Mucosa of stomach (tissue), 1 donor: ENCODE measurements at regions not wholly inside any gene's neighbourhood (a gene's known extent, or its start where the extent isn't known, plus 50 kb on each side); places are given as distances from the start of the nearest gene placed in this dataset.

ENCODE experiments used
- H3K27me3 ChIP-seq: one replicate; pipeline ENCODE4 v1.7.0; 2013; ENCODE audit warnings: mild to moderate bottlenecking, low read length; ENCODE audit not compliant: control insufficient read depth, insufficient read depth
- H3K36me3 ChIP-seq: one replicate; pipeline ENCODE4 v1.7.0; 2013; ENCODE audit warnings: low read length; ENCODE audit not compliant: control insufficient read depth, insufficient read depth
- H3K4me1 ChIP-seq: one replicate; pipeline ENCODE4 v1.7.0; 2013; ENCODE audit warnings: mild to moderate bottlenecking, low read length; ENCODE audit not compliant: control insufficient read depth, insufficient read depth
- H3K4me3 ChIP-seq: one replicate; pipeline ENCODE4 v1.7.0; 2013; ENCODE audit warnings: low read length
- H3K9ac ChIP-seq: one replicate; pipeline ENCODE4 v1.7.0; 2013; ENCODE audit warnings: mild to moderate bottlenecking, low read length, moderate library complexity
- H3K9me3 ChIP-seq: one replicate; pipeline ENCODE4 v1.7.0; 2013; ENCODE audit warnings: mild to moderate bottlenecking, low read length, moderate library complexity; ENCODE audit not compliant: control insufficient read depth
- donor health status: Pancreatic carcinoma.

DNA sequence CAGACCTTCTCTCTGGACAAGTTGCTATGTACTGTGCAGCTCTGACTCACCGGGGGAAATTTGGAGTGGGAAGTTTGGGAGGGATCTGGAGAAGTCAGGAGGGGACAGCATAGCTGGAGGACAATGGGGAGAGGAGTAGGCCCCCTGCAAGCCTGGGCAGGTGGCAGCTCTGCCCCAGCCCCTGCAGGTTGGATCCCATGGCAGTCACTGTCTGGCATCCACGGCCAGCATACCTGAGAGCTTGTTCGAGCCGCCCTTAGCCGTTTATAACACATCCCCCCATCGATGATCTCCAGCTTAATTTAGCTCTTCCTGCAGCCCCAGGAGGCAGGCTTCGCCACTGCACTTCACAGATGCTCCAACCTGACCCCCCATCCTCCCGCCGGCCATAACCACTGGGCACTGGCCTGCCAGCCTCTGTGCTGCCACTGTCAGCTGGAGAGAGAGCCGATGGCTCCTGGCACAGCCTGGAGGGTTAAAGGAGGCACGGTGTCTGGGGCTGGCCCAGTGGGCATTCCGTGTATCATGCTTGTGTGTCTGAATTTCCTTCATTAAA, 57.7 kb upstream of the RNU6ATAC start:
- Histone ChIP-seq H3K4me1 (no peaks in the 10 kb centered on the region), H3K36me3 (no peaks in the 10 kb centered on the region), H3K9me3 (no peaks in the 10 kb centered on the region), H3K9ac (no peak overlapping the region), H3K27me3 (peaks cover 10% of the 10 kb centered on the region), H3K4me3 (no peak overlapping the region)

- Histone ChIP-seq H3K27me3 (peaks cover 11% of the 10 kb centered on the region), H3K9me3 (no peaks in the 10 kb centered on the region), H3K9ac (no peak overlapping the region), H3K4me3 (no peak overlapping the region), H3K36me3 (no peaks in the 10 kb centered on the region), H3K4me1 (peaks cover 4% of the 10 kb centered on the region)
Observed at GRCh38 chr9:134223091-134223490, 58.7 kb upstream of the RNU6ATAC start.

DNA sequence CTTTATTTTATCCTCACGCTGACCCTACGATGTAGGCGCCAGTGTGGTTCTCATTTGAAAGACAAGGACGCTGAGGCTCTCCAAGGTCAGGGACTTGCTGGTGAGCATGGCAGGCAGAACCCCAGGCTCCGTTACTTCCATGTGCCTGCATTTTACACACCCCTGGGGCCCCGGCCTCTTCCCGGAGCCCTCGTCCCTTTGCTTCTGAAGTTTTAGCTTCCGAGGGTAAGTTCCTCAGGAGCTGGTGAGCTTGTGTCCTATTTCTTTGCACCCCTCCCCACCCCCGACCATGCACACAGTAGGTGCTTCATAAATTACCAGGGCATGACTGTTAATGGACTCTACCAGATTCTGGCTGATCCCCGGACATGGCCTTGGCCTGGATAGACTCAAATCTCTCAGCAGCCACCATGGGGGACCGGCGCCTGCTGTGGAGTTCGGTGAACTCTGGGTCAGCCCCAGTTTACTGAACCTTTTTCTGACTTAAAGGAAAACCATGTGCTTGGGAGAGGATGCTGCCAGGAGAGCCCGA, 59.3 kb upstream of the RNU6ATAC start:
- Histone ChIP-seq H3K27me3 (peaks cover 14% of the 10 kb centered on the region), H3K4me1 (peaks cover 4% of the 10 kb centered on the region), H3K9me3 (no peaks in the 10 kb centered on the region), H3K9ac (no peak overlapping the region), H3K36me3 (no peaks in the 10 kb centered on the region), H3K4me3 (no peak overlapping the region)

DNA sequence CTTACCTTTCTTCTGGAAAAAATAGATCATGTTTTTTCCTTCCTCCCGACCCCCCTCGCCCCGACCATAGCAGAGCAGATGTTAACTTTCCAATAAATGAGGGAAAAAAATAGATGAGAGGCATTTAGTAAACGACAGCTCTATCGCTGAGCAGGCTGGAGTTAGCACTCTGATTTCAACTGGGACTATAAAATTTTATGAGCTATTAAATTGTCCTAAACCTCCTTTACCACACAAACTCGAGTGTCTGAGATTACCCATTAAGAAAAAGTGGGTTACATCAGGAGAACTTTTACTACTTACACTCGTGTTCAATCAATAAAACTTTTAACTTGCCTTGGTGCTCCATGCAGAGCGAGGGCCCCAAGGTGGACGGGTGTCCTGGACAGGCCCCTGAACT, 59.8 kb upstream of the RNU6ATAC start:
- Histone ChIP-seq H3K4me1 (peaks cover 4% of the 10 kb centered on the region), H3K9ac (no peak overlapping the region), H3K36me3 (no peaks in the 10 kb centered on the region), H3K9me3 (no peaks in the 10 kb centered on the region), H3K27me3 (peaks cover 14% of the 10 kb centered on the region), H3K4me3 (no peak overlapping the region)

DNA sequence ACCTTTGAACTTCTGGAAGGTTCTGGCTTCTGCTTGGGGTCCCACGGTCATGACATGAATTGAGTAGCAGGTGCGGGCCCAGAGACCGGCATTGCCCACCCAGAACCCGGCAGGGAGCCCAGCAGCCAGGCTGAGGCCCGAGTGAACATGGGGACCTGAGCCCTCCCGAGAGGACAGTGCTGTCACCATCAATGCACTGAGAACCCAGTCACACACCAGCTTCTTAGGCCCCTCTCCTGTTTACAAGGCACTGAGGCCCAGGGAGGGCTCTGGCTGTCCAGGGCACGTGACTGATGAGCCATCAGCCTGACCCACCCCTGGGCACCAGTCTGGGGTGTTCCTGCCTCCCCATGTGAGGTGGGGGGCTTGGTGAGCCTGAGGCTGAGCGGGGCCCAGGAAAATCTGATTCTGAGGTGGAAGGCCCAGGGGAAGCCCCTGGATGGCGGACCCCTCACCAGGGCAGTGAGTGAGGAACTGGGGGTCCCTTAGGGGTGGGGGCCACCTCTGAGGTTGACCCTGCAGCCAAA, 60.3 kb upstream of the RNU6ATAC start:
- Histone ChIP-seq H3K36me3 (no peaks in the 10 kb centered on the region), H3K9ac (no peak overlapping the region), H3K4me1 (peaks cover 4% of the 10 kb centered on the region)

DNA sequence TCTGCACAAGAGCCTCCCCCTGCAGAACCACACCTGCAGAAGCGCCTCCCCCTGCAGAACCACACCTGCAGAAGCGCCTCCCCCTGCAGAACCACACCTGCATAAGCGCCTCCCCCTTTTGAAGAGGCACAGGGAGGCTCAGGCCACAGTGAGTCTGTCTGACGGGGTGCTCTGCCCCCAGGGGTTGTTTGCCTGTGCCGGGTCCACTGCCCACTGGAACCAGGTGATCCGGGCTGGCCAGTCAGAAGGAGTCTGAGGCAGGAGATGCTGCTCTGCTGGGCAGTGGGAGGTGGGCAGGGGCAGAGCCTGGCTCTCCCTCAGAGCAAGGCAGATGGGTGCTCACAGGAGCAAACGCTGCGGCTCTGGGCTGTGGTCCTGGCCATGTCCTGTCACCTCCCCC, 60.8 kb upstream of the RNU6ATAC start:
- Histone ChIP-seq H3K9me3 (no peaks in the 10 kb centered on the region), H3K4me1 (peaks cover 4% of the 10 kb centered on the region), H3K27me3 (peaks cover 14% of the 10 kb centered on the region), H3K36me3 (no peaks in the 10 kb centered on the region), H3K4me3 (no peak overlapping the region), H3K9ac (no peak overlapping the region)

More for the DNA sequence above, 60.3 kb upstream of the RNU6ATAC start:
- peaks cover 14% of the 10 kb centered on the region for H3K27me3 ChIP-seq
- H3K4me3 ChIP-seq: no peak overlapping the region
- H3K9me3 ChIP-seq: no peaks in the 10 kb centered on the region

- Histone ChIP-seq H3K9me3 (no peaks in the 10 kb centered on the region), H3K27me3 (peaks cover 14% of the 10 kb centered on the region), H3K36me3 (no peaks in the 10 kb centered on the region), H3K4me3 (no peak overlapping the region), H3K9ac (no peak overlapping the region), H3K4me1 (peaks cover 8% of the 10 kb centered on the region)
Observed at GRCh38 chr9:134225816-134226215, 61.5 kb upstream of the RNU6ATAC start.

DNA sequence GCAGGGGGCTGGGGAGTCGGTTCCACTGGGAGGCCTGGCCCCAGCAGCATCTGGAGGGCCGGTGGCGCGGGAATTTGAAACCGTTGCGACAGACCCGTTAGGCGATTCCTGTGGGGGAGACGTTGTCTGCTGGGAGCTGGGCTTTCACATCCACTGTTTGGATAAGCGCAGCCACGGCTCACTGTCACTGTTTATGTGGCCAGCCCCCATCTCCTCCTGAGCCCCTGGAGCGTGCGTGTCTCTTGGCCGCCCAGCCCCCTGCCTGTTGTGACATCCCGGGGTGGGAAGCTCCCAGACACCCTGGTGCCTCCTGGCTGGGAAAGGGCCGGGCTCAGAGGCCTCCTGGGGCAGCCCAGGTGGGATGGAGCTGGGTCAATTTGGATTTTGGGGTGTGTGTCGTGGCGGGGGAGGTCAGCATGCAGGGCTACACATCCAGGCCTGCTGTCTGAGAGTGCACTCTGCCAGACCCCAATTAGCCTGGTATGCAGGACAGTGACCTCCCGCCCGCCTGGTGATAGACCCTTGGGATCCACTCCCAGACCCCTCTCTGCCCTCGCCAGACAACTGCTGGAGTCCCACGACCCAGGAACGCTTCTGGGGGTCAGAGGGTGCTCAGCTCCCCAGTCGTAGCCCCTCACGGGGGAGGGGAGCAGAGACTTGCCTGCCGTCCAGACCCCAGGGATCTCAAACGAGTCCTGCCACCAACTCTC, 62.0 kb upstream of the RNU6ATAC start:
- H3K9me3 ChIP-seq: no peaks in the 10 kb centered on the region
- H3K27me3 ChIP-seq: peaks cover 14% of the 10 kb centered on the region

DNA sequence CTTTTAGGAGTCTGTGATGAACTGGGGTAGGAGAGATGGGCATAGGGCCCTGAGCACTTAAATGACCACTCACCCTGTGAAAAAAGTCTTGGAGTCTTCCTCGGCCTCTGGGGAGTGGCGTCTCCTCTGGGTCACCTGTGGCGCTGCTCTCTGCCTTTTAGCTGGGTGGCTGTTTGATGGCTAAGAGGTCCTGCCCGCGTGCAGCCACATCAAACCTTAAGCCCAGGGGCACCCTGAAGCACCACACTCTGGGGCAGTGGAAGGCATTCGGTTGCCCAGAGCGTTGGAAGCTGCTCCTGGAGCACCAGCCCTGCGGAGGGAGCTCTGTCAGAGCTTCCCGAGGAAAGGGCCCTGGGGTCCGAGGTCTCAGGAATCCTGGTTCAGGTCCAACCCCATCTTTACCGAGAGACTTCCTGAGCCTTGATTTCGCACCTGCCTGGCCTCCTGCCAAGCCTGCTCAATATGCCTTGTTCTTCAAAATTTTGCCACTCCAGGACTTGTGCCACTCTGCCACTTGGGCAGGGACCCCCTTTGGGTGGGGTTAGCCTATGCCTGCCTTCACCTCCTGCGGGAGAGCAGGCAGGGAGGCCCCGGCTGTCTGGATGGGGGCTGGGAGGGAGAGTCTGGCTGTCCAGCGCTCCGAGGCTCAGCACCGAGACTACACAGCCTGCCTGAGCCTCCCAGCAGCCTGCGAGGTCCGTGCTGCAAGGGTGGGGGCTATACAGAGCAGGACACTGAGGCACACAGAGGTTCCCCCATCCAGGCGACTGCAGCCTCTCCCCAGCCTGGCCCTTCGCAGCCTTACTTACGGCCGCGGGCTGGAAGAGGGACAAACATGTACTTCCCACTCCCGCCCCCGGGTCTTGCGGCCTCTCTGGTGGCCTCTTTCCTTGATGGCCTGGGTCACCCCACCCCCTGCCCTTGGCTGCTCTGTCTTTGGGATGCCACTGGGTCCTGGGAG, 63.4 kb upstream of the RNU6ATAC start:
- H3K4me3 ChIP-seq: no peak overlapping the region
- H3K4me1 ChIP-seq: peaks cover 11% of the 10 kb centered on the region
- no peaks in the 10 kb centered on the region for H3K9me3 ChIP-seq
- H3K27me3 ChIP-seq: peaks cover 14% of the 10 kb centered on the region
- no peaks in the 10 kb centered on the region for H3K36me3 ChIP-seq
- no peak overlapping the region for H3K9ac ChIP-seq

More for the DNA sequence above, 62.0 kb upstream of the RNU6ATAC start:
- Histone ChIP-seq H3K9ac (no peak overlapping the region), H3K4me1 (peaks cover 11% of the 10 kb centered on the region), H3K36me3 (no peaks in the 10 kb centered on the region), H3K4me3 (no peak overlapping the region)

- Histone ChIP-seq H3K4me3 (no peak overlapping the region), H3K27me3 (peaks cover 14% of the 10 kb centered on the region), H3K36me3 (no peaks in the 10 kb centered on the region), H3K9ac (no peak overlapping the region), H3K4me1 (peaks cover 11% of the 10 kb centered on the region), H3K9me3 (no peaks in the 10 kb centered on the region)
Observed at GRCh38 chr9:134228649-134229048, 64.3 kb upstream of the RNU6ATAC start.

DNA sequence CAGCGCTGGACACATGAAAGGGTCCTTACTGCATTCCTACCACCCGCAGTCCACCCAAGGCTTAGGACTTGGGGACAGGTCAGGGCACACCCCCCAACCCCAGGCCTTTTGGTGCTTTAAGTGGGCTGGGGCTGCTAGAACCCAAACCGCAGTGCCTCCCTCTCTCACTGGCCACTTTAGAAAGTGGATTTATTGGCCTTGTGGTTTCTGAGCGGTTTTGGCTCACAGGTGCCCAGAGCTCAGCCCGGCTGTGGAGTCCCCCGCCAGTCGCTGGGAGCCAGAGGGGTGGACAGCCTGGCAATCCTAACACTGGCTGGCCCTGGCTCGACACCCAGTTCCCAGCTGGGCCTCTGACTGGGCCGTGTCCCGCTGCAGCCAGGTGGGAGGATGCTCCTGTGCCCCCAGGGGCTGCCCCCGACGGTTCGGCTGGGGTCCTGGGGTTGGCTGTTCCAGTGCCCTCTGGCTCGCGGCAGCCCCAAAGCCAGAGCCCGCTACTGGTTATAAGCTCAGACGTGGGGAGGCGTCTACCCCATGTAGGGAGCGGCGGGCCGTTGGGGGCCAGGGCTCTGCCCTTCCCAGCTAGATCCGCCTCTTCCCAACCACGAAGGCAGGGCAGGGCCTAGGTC, 65.2 kb upstream of the RNU6ATAC start:
- no peak overlapping the region for H3K9ac ChIP-seq
- peaks cover 14% of the 10 kb centered on the region for H3K27me3 ChIP-seq
- no peaks in the 10 kb centered on the region for H3K36me3 ChIP-seq
- no peaks in the 10 kb centered on the region for H3K9me3 ChIP-seq
- H3K4me3 ChIP-seq: no peak overlapping the region
- H3K4me1 ChIP-seq: peaks cover 11% of the 10 kb centered on the region
